Muscle of back (tissue), 3 donors: ENCODE measurements at regions not wholly inside any gene's neighbourhood (a gene's known extent, or its start where the extent isn't known, plus 50 kb on each side); places are given as distances from the start of the nearest gene placed in this dataset.
A peak's percentile ranks its signal among the peaks of the same experiment; 100 is the strongest.

Experiments
- DNase-seq, 3 donors: peaks; one replicate each; pipeline versions ENCODE4 v3.0.0 to v3.0.0-alpha.2; 2013

DNA sequence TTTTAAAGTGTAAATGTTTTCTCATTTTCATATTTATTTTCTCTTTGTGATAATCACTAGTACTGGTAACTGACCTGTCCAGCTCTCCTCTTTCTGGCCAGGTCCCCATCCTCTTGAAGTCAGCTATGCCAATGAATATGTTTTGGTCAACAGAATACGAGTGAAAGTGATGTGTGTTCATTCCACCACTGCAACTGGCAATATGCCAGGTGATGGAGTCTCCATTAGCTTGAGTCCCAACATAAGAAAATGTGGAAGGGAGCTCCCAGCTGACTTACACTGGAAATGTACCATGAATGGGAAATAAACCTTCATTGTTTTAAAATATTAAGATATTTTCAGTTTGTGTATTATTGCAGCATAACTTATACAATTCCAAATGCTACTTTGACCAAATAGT lies 75.8 kb downstream of the CCDC34 start:
- no peak for DNase-seq

DNA sequence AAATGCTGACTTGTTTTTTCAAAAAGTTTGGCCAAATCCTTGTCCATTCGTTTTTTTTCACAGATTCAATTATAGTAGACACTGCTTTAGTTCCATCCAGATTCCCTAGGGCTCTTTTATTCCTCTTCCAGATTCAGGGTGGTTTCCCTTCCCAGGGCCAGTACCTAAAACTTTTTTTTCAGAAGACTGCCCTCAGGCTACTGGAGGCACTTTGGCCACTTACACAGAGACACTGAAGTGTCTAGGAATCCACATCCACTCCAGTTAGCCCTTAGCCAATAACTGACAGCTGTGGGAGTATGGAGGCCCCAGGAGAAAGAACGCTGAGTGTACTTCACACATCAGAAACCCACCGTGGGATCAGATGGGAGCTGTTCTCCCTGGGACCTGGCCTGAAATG lies 77.3 kb downstream of the CCDC34 start:
- DNase-seq = no peak

DNA sequence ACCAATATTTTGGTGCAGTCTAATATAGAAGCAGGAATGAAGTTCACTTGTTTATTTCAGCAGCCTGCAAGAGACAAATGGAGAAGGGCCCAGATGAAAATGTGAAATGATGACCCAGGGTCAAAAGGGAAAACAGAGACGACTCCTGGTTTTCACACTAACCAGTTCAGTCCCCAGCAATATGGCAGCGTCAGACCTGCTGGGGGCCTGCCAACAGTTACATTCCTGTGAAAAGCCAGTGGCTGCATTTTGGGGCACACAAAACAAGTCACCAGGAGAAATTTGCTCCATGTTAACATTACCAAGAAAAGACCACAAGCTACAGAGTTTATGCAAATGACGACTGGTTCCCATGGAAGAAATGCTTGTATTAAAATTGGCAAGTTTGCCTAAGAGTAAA lies 80.2 kb downstream of the CCDC34 start:
- DNase-seq = no peak

DNA sequence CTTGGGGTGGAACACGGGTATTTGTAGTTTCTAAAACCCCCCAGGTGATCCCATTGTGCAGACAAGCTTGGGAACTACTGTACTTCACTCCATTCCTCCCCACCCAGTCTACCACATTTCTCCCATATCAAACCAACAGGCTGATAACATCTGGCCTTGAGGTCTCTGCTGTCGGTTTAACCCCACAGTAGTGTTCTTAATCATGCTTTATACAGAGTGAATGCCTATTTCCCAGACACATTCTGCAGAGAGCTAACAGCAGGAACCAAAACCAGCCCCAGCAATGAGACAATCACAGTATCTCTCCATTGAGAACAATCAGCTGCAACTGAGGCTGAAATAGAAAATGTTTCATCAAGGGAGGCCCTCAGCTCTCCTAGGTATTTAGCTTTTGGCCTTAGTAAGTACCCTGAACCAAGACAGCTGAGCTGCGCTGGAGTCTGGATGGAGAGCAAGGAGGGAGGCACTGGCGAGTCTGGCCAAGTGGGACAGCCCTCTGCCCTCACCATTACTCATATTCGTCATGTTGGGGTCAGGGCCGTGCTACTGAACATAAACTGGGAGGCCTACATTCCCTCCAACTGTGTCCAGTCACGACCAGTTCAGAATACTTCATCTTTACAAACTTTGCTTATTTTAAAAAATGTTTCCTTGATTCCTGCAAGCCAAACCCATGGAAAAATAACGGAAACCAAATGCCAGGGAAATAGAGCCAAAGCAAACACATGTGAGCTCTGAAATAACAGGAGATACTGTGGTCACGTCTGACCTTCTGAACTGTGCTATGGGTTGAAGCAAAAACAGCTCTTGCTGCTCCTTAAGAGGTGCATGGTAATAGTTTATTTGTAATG lies 81.0 kb downstream of the CCDC34 start:
- peak; percentile 46 to 81 (median 71) for DNase-seq

DNA sequence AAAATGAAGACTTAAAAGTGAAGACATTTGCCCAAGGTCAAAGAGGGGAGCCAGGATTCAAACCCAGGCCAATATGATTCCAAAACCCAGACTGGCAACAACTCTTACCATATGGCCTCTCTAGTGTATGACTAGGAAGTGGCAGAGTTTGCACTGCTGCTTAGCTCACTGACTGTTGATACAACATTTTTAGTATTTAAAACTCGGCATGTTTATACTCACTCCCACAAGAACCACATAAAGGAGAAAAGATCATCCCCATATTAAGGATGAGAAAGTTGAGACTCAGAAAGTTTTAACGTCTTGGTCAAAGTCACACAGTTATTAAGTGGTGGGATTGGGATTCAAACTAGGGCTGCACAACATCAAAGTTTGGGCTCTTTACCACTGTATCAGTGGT lies 81.7 kb downstream of the CCDC34 start:
- DNase-seq = no peak

DNA sequence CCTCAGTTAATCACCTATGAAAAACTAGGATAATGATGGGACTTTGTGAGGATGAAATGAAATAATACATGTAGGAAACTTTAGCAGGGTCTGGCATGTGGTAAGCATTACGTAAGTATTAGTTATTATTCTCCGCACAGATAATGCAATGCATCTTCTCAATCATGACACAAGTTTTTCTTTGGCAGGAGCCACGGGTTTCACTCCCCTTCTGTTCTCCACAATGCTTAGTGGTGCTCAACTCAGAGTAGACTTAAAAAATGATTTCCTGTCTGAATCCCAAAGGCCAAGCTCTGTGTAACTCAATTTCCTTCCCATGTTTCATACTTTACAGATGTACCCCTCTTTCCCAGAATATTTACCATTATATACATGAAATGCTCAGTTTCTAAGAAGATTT lies 82.9 kb downstream of the CCDC34 start:
- peak; percentile 71 to 84 (median 72) for DNase-seq

DNA sequence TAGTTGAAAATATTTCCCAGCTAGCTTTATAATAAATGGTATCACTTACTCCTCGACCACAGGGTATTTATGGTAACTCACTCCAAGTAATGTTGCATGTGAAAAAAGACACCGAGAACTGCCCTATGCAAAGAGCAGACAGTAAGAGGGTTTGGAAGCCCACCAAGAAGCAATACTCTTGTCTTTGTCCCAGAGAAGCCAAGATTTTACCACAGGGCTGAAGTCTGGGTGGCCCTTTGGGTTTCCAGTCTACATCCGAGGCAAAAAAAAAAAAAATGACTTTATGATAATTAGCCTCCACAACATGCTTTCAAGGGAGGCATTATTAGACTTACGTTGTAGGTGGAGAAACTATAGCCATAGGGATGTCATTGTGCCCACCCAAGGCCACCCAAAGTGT lies 83.6 kb downstream of the CCDC34 start:
- no peak for DNase-seq

DNA sequence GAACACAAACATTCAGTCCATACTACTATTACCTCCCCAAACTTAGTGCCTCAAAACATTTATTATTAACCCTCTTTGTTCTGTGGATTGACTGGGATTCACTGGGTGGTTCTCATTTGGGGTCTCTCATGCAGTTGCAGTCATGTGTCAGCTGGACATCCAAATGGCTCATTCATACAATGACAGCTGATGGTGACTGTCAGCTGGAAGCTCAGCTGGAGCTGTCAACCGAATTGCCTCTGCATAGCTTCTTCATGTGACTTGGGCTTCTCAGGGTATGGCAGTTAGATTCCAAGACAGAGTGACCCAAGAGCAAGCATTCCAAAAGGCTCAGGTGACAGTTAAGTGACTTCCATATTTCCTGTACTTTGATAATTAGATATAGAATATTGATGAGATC lies 85.2 kb downstream of the CCDC34 start:
- DNase-seq = peak in 1 of 3 donors; percentile 60

DNA sequence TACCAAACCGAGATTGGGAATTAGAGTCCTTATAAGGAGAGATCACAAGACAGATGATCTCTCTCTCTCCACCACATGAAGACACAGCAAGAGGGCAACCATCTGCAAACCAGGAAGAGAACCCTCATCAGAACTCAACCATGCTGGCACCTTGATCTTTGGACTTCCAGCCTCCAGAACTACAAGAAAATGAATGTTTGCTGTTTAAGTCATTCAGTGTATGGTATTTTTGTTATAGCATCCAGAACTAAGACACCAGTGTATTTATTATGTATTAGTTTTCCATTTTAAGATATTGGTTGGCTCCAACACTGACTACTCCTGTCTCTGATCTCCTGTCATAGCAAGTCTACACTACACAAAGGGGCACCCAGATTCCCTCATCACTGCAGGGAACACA lies 86.9 kb downstream of the CCDC34 start:
- no peak for DNase-seq

DNA sequence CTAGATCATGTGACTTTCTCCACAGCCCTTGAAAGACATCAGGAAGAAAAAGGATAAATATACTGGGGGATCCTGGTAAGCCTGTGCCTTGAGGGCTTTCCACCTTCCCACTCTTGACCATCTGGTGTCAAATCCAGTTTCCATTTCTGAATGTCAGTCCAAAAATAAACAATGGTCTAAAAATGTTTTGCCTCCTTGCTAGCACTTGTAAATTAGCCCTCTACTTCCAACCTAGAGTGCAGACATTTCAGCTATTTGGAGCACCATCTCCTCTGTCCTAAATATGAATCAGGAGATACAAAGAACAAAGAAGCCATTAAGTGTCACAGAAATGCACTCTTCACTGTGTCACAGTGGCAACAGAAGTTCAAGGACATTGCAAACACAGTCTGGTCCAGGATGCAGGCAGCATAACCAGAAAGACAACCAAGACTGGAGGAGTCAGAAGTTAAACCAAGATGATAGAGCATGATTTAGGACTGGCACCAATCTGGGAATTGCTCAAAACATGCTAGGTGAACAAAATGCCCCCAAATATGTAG lies 88.1 kb downstream of the CCDC34 start:
- DNase-seq = no peak

DNA sequence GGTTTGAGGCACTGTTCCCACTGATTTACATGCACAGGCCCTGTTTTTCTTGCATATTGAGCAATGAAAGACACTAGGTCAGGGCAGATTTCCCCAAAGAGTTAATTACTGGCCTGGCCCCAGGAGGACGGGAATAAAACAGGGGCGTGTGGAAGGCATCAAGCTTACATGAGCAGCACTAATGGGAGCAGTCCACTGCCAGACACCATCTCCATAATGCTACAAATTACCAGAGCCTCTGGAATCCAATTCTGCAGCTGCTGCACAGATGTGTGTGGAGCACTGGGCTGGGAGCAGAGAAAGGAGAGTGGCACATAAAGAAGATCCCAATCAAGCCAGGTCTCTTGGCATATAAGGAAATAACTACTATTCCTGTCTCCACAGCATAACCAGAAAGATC lies 96.9 kb downstream of the CCDC34 start:
- peak in 1 of 3 donors; percentile 27 for DNase-seq

DNA sequence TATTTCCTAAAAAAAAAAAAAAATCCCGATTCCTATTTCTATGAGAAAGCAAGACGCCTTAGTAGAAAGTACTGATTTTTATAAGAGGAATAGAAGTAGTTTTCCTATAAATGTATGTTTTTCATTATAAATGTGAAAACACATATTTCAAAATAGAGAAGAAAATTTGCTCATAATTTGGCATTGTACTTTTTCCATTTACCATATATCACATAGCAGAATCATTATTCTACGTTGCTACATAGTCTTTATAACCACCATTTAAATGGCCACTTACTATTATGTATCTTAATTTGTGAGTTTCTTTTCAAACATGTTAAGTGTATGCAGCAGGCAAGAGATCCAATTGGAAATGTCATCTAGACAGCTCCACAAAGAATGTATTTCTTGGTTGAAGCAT lies 99.0 kb downstream of the CCDC34 start:
- peak in 1 of 3 donors; percentile 54 for DNase-seq

DNA sequence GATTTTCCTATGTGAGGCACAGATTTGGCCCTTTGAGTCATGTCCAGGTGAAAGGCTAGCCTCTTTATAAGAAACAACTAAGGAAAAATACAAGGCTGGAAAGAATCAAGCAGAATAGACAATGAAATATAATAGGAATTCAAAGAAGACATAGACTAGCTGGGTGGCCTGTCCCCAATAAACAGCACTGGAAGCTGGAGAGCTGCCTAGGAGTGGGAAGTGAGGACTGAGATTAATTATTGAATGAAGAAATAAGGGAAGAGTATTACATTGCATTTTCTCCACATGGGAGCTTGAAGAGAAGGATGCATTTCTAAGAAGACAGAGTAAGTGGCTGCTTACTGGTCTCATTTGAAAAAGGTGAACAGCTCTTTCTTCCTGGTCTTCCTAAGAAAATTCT lies 100.0 kb downstream of the CCDC34 start:
- peak in 2 of 3 donors; percentile 61 to 68 for DNase-seq

DNA sequence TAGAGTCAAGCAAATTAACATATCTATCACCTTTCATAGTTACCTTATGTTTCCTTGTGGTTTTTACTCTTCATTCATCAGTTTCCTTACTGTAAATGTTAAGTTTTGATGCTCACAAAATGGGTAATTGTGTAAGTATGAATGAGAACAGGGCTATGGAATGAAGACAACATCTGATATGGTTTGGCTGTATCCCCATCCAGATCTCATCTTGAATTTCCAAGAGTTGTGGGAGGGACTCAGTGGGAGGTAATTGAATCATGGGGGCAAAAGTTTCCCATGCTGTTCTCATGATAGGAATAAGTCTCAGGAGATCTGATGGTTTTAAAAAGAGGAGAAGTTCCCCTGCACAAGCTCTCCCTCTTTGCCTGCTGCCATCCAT lies 107.6 kb downstream of the CCDC34 start:
- DNase-seq = peak in 1 of 3 donors; percentile 92

DNA sequence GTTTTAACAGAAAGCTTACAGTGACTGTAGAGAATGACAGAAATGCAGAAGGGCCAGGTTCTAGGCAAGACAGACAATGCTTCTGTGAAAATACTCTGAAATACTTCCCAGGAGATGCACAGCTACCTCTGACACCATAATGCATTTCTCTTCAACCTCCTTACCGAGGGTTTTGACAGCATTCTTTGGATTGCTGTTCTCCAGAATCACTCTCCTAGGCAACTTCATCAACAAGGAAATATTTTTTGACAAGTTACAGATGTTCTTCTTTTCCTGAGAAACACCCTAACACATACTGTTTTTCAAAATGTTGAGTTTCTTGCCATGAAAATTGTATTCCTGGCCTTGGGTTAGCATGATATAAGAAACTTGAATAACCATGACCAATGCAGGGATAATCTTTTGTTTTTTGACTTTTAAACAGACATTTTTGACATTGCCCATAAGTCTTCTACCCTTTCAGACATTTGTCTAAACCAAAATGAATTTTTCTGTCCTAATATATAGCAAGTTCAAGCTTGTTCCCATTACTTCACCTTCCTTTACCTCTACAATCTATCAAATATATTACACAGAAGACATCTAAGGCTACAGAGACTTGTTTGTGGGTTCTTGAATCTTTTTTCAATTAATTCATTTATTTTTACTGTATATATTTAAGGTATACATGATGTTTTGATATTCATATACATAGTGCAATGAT lies 108.1 kb downstream of the CCDC34 start:
- DNase-seq = peak; percentile 73 to 89 (median 86)

DNA sequence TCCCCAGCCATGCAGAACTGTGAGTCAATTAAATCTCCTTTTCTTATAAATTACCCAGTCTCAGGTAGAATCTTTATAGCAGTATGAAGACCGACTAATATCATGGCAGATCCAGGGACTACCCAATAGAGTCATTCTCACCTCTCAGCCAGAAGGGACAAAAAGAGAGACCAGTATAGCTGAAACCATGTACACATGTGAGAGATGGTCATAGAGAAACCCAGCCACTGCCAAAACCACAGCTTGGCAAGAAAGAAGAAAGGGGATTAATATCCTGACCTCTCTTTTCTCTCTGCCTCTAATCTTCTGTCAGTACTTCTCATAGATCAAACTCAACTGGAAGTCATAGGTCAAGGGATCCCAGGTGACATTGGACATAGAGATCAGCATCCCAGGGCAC lies 109.8 kb downstream of the CCDC34 start:
- DNase-seq = no peak

DNA sequence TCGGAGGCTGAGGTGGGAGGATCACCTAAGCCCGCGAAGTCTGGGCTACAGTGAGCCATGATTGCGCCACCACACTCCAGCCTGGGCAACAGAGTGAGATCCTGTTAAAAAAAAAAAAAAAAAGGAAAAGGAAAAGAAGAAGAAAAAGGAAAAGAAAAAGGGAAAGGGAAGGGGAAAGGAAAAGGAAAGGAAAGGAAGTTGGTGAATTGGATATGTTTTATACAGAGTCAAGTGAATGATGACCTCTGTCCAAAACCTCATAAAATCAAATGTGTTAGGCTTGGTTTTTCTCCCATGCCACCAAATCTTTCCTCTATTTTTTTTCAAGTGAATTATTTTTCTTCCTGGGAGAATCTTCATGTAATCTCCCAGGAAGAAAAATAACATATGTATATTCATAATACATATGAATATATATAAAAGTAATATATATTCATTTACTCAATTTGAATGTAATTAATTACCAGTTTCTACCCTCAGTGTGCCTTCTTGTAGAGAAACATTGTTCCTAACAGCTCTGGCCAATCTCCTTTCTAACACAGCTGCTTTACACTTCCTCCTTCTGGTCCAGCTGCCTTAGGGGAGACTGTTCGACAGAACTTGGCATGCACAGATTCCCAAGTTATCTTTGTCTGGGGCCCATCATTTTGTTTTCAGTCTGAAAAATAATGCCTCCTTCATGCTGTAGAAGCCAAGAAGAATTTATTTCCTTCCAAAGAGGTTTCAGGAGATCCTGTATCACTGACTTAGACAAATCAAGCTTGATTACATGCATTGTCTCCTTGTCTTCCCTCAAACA lies 111.9 kb downstream of the CCDC34 start:
- DNase-seq = peak in 1 of 3 donors; percentile 81

DNA sequence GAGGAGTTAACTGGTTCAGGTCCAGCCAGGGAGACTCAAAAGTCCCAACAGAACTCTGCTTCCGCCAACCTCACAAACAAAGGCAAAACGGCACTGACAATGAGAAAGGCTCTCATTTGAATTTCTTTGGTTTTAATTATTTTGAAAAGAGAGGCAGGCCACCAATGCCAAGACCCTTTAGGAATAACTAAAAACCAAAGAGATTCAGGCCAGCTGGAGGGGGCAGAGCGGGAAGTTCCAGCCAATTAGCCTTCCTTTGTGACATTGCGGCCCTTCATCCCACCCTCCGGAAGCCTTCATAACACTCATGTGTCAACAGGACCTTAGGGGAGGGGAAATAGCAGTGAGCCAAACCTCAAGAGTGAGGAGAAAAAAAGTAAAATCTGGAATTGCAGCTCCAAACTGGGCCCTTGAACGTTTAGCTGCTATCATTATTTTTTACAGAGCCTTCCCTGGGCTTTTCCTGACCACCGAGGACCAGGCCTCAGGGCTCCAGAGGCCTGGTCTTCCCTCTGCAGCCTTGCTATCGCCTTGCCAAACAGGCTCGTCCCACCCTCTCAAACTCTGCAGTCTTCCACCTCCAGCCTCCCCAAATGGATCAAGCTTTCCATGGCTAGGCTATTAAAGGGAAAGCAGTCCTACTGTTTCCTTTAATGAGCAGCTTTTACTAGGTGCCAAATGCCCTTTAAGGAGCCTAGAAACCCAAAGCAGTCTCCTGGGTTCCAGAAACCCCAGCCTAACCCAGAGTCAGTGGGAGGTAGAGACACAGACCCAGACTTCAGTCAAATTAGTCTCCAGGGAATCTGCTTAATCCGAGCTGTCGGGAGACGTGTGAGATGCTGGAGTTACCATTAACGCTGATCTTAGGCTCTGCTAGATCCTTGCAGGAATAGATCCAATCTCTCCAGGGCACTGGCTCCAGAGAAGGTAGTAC lies 114.2 kb downstream of the CCDC34 start:
- peak in 1 of 3 donors; percentile 52 for DNase-seq

DNA sequence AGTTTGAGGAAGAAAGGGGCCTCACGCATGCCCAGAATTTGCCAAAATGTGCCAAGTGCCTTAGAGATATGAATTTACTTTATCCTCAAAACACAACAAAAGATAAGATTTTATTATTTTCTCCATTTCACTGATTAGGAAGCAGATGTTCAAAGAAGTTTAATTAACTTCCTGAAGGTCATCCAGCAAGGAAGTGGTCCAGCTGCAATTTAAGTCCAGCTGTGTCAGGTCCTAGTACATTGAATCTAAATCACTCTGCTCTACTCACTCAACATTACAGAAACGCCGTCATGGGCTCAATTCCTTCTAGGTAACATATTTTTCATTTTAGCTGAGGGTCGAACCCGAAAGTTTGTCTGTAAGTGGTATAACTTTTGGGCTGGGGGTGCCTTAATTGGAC lies 115.4 kb downstream of the CCDC34 start:
- DNase-seq = peak in 1 of 3 donors; percentile 51

DNA sequence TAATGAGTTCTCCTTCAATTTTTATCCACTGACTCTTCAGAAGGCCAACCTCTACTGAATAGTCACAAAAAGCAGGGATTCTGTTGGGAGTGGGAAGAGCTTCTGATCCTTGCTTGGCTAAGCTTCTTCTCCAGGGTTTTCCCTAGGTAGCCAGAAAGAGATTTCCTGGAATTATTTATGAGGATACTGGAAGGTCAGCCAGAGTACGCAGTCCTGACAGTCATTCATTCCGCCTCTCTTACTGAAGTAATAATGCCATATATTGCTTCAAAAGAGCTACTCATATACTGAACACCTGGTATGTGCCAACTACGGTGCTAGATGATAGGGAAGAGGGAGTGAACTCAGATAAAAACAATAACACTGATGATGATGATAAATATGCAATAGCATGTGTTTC lies 116.1 kb downstream of the CCDC34 start:
- DNase-seq = peak; percentile 75 to 93 (median 84)

DNA sequence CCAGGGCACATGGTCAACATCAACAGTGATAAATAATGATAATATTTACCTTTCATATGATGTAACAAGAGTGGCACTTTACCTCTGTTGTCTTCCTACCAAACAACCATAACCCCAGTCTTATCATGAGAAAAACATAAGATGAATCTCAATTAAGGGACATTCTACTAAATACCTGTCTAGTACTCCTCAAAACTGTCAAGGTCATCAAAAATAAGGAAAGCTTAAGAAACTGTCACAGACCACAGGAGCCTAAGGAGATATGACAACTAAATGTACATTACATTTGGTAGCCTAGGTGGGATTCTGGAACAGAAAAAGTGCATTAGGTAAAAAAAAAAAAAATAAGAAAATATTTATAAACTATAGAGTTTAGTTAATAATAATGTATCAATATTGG lies 118.1 kb downstream of the CCDC34 start:
- DNase-seq = no peak
